ENCODE measurements at regions not wholly inside any gene's neighbourhood (a gene's known extent, or its start where the extent isn't known, plus 50 kb on each side); places are given as distances from the start of the nearest gene placed in this dataset.
"Not testable (repeated sequence)": the region's sequence is repeated elsewhere in the genome, so short reads cannot be mapped to it uniquely, and the experiment has no call there.

DNA sequence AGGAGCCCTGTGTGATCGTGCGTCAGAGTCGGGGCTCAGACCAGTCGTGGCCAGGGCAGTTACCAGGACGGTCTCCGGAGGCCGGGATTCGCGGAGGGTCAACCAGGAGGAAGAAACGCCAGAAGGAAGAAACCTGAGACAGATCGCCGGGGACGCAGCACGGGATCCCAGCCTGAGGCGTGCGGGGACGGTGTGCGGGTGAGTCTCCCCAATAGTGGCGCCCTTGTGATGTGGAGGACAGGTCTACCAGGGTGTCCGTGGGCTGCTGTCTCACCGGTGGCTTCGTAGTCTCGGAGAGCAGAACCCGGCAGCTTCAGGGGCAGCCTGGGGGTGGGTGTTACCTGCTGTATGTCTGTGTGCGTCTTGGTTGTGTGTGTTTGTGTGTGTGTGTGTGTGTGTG, 1399.1 kb upstream of the PCDH10 start:
- TF ChIP-seq, protein P1, sequence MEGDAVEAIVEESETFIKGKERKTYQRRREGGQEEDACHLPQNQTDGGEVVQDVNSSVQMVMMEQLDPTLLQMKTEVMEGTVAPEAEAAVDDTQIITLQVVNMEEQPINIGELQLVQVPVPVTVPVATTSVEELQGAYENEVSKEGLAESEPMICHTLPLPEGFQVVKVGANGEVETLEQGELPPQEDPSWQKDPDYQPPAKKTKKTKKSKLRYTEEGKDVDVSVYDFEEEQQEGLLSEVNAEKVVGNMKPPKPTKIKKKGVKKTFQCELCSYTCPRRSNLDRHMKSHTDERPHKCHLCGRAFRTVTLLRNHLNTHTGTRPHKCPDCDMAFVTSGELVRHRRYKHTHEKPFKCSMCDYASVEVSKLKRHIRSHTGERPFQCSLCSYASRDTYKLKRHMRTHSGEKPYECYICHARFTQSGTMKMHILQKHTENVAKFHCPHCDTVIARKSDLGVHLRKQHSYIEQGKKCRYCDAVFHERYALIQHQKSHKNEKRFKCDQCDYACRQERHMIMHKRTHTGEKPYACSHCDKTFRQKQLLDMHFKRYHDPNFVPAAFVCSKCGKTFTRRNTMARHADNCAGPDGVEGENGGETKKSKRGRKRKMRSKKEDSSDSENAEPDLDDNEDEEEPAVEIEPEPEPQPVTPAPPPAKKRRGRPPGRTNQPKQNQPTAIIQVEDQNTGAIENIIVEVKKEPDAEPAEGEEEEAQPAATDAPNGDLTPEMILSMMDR (IDR thresholded peaks at IDR 0.05; ENCODE audit: low read depth, low read length) = not testable (repeated sequence)
- TF ChIP-seq POLR2A (IDR thresholded peaks at IDR 0.05; ENCODE audit: extremely low read depth, insufficient read length) = not testable (repeated sequence)
- TF ChIP-seq, protein P2, sequence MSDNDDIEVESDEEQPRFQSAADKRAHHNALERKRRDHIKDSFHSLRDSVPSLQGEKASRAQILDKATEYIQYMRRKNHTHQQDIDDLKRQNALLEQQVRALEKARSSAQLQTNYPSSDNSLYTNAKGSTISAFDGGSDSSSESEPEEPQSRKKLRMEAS (IDR thresholded peaks at IDR 0.05; ENCODE audit: low read depth, low read length) = not testable (repeated sequence)
